BE2C (cell line): ENCODE measurements at regions not wholly inside any gene's neighbourhood (a gene's known extent, or its start where the extent isn't known, plus 50 kb on each side); places are given as distances from the start of the nearest gene placed in this dataset.

Experiments used
- DNase-seq: peaks from one replicate; pipeline ENCODE4 v3.0.0-alpha.2; 2020
- H3K27me3 ChIP-seq: fragments of 250-450 bp; sonication (Bioruptor Pico); 2 replicates; pipeline ENCODE4 v1.5.1; 2020; ENCODE audit warnings: mild to moderate bottlenecking
- H3K36me3 ChIP-seq: fragments of 250-450 bp; sonication (Bioruptor Pico); 2 replicates; pipeline ENCODE4 v1.5.1; 2020; ENCODE audit warnings: mild to moderate bottlenecking
- H3K4me1 ChIP-seq: fragments of 250-450 bp; sonication (Bioruptor Pico); 2 replicates; pipeline ENCODE4 v1.5.1; 2020
- H3K4me3 ChIP-seq: 2 replicates; pipeline ENCODE4 v1.5.1; 2011; ENCODE audit warnings: low read depth, low read length
- H3K9me3 ChIP-seq: fragments of 250-450 bp; sonication (Bioruptor Pico); 2 replicates; pipeline ENCODE4 v1.5.1; 2020
- TF ChIP-seq, protein P1 (sequence below): IDR thresholded peaks from 2 replicates; pipeline ENCODE4 v1.5.1; 2012; ENCODE audit warnings: mild to moderate bottlenecking, low read depth, low read length

- no peaks in the 10 kb centered on the region for H3K36me3 ChIP-seq
- no peaks in the 10 kb centered on the region for H3K9me3 ChIP-seq
- H3K4me3 ChIP-seq = no peak overlapping the region
- no peaks in the 10 kb centered on the region for H3K27me3 ChIP-seq
- TF ChIP-seq, protein P1, sequence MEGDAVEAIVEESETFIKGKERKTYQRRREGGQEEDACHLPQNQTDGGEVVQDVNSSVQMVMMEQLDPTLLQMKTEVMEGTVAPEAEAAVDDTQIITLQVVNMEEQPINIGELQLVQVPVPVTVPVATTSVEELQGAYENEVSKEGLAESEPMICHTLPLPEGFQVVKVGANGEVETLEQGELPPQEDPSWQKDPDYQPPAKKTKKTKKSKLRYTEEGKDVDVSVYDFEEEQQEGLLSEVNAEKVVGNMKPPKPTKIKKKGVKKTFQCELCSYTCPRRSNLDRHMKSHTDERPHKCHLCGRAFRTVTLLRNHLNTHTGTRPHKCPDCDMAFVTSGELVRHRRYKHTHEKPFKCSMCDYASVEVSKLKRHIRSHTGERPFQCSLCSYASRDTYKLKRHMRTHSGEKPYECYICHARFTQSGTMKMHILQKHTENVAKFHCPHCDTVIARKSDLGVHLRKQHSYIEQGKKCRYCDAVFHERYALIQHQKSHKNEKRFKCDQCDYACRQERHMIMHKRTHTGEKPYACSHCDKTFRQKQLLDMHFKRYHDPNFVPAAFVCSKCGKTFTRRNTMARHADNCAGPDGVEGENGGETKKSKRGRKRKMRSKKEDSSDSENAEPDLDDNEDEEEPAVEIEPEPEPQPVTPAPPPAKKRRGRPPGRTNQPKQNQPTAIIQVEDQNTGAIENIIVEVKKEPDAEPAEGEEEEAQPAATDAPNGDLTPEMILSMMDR = no peak
- no peaks in the 10 kb centered on the region for H3K4me1 ChIP-seq
- DNase-seq = no peak
Observed at GRCh38 chr6:143583542-143584327, 72.2 kb upstream of the FUCA2 start.

- H3K4me1 ChIP-seq = no peaks in the 10 kb centered on the region
- TF ChIP-seq, protein P1 = no peak
- no peak overlapping the region for H3K4me3 ChIP-seq
- no peaks in the 10 kb centered on the region for H3K27me3 ChIP-seq
- H3K36me3 ChIP-seq = no peaks in the 10 kb centered on the region
- H3K9me3 ChIP-seq = no peaks in the 10 kb centered on the region
- DNase-seq = no peak
Observed at GRCh38 chr6:143581835-143582480, 70.4 kb upstream of the FUCA2 start.

- no peaks in the 10 kb centered on the region for H3K4me1 ChIP-seq
- peak; percentile 39 for DNase-seq
- no peaks in the 10 kb centered on the region for H3K36me3 ChIP-seq
- TF ChIP-seq, protein P1 = no peak
- no peak overlapping the region for H3K4me3 ChIP-seq
- no peaks in the 10 kb centered on the region for H3K9me3 ChIP-seq
- no peaks in the 10 kb centered on the region for H3K27me3 ChIP-seq
Observed at GRCh38 chr6:143579703-143580102, 68.2 kb upstream of the FUCA2 start.

GRCh38 chr6:143578054-143578453 is 66.5 kb upstream of the FUCA2 start:
- H3K36me3 ChIP-seq = no peaks in the 10 kb centered on the region
- DNase-seq = no peak
- H3K4me1 ChIP-seq = no peaks in the 10 kb centered on the region
- TF ChIP-seq, protein P1 = no peak
- H3K9me3 ChIP-seq = no peaks in the 10 kb centered on the region
- H3K4me3 ChIP-seq = no peak overlapping the region
- no peaks in the 10 kb centered on the region for H3K27me3 ChIP-seq

DNA sequence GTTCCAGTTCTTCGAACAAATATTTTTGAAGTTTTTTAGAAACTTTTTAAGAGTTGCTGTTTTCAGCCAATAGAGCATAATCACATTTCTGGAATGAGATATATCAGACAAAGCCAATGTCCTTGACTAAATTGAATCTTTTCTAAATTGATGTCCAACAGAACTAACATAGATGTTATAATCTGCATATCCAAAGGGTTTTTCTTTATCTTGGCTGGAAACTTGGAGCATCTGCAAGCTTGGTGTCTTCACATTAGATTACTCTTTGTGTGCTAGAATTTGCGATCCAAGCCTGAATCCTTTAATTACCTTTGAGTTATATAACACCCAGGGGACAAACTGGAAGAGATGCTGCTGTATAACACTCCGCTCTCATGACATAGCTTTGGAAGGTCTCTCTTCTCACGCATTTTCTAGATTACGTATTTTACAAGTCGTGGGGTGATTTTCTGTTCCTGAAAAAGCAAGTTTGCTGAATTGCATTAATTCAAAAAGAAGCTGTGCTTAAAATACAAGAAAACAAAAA is 64.4 kb upstream of the FUCA2 start:
- TF ChIP-seq, protein P1 = no peak
- Histone ChIP-seq H3K9me3 (no peaks in the 10 kb centered on the region), H3K4me1 (no peaks in the 10 kb centered on the region), H3K27me3 (no peaks in the 10 kb centered on the region), H3K36me3 (no peaks in the 10 kb centered on the region), H3K4me3 (no peak overlapping the region)
- no peak for DNase-seq

DNA sequence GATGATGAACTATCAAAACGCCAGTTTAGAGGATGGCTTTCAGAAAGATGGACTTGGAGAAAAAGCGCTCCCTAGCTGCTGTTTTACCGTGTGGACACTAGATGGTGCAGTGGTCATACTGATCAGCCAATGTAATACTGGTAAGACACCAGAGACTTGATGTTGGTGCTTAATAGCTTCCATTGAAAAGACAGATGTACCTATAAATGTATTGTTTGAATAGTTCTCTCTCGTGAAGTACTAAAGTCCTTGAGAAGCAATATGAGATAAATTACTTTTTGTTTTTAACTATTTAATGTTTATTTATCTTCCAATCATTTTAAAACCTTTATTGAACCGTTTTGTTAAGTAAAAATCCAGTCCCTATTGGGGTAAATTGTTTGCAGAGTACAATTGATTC is 63.9 kb upstream of the FUCA2 start:
- DNase-seq = peak; percentile 40
- no peaks in the 10 kb centered on the region for H3K9me3 ChIP-seq
- H3K27me3 ChIP-seq = no peaks in the 10 kb centered on the region
- no peaks in the 10 kb centered on the region for H3K4me1 ChIP-seq
- no peaks in the 10 kb centered on the region for H3K36me3 ChIP-seq
- TF ChIP-seq, protein P1 = peak; percentile 87
- no peak overlapping the region for H3K4me3 ChIP-seq
